ENCODE measurements at regions not wholly inside any gene's neighbourhood (a gene's known extent, or its start where the extent isn't known, plus 50 kb on each side); places are given as distances from the start of the nearest gene placed in this dataset.

- ChIA-PET CTCF (no interaction called here), POLR2A (no interaction called here)
- Mint-ChIP-seq H3K36me3 (no peaks in the 10 kb centered on the region), H3K4me1 (ENCODE audit: low read depth) (no peaks in the 10 kb centered on the region), H3K27me3 (no peaks in the 10 kb centered on the region), H3K4me3 (no peak overlapping the region), H3K27ac (no peak overlapping the region), H3K9me3 (peaks cover 20% of the 10 kb centered on the region)
- intact Hi-C loops (cut with micrococcal nuclease) = no loop called here
- no peak for DNase-seq
Observed at GRCh38 chr5:103902893-103903292, 340.3 kb upstream of the NUDT12 start.

GRCh38 chr5:103901885-103902284 lies 339.3 kb upstream of the NUDT12 start:
- intact Hi-C loops (cut with micrococcal nuclease) = no loop called here
- no peak overlapping the region for H3K27ac Mint-ChIP-seq
- POLR2A ChIA-PET = no interaction called here
- CTCF ChIA-PET = no interaction called here
- no peaks in the 10 kb centered on the region for H3K4me1 Mint-ChIP-seq (ENCODE audit: low read depth)
- H3K4me3 Mint-ChIP-seq = no peak overlapping the region
- peaks cover 20% of the 10 kb centered on the region for H3K9me3 Mint-ChIP-seq
- no peak for DNase-seq
- no peaks in the 10 kb centered on the region for H3K36me3 Mint-ChIP-seq
- H3K27me3 Mint-ChIP-seq = no peaks in the 10 kb centered on the region

- Mint-ChIP-seq H3K9me3 (peaks cover 10% of the 10 kb centered on the region), H3K27me3 (no peaks in the 10 kb centered on the region), H3K4me1 (ENCODE audit: low read depth) (no peaks in the 10 kb centered on the region), H3K4me3 (no peak overlapping the region), H3K36me3 (no peaks in the 10 kb centered on the region), H3K27ac (no peak overlapping the region)
- intact Hi-C loops (cut with micrococcal nuclease) = no loop called here
- DNase-seq = no peak
- POLR2A ChIA-PET = no interaction called here
- CTCF ChIA-PET = no interaction called here
Observed at GRCh38 chr5:103896593-103896992, 334.0 kb upstream of the NUDT12 start.

- Mint-ChIP-seq H3K4me3 (no peak overlapping the region), H3K27ac (no peak overlapping the region), H3K36me3 (no peaks in the 10 kb centered on the region), H3K27me3 (no peaks in the 10 kb centered on the region), H3K9me3 (peaks cover 3% of the 10 kb centered on the region), H3K4me1 (ENCODE audit: low read depth) (no peaks in the 10 kb centered on the region)
- intact Hi-C loops (cut with micrococcal nuclease) = no loop called here
- ChIA-PET CTCF (no interaction called here), POLR2A (no interaction called here)
- DNase-seq = no peak
Observed at GRCh38 chr5:103895738-103896137, 333.1 kb upstream of the NUDT12 start.

GRCh38 chr5:103894882-103895281 lies 332.3 kb upstream of the NUDT12 start:
- ChIA-PET CTCF (no interaction called here), POLR2A (no interaction called here)
- H3K36me3 Mint-ChIP-seq = no peaks in the 10 kb centered on the region

GRCh38 chr5:103891151-103891550 lies 328.6 kb upstream of the NUDT12 start:
- no peak for DNase-seq
- Mint-ChIP-seq H3K27me3 (no peaks in the 10 kb centered on the region), H3K4me3 (no peak overlapping the region), H3K27ac (no peak overlapping the region), H3K9me3 (no peaks in the 10 kb centered on the region), H3K36me3 (no peaks in the 10 kb centered on the region), H3K4me1 (ENCODE audit: low read depth) (no peaks in the 10 kb centered on the region)
- ChIA-PET POLR2A (no interaction called here), CTCF (no interaction called here)
- intact Hi-C loops (cut with micrococcal nuclease) = no loop called here

More at GRCh38 chr5:103894882-103895281, 332.3 kb upstream of the NUDT12 start:
- H3K4me3 Mint-ChIP-seq = no peak overlapping the region
- peaks cover under 1% of the 10 kb centered on the region for H3K9me3 Mint-ChIP-seq
- H3K27ac Mint-ChIP-seq = no peak overlapping the region
- H3K4me1 Mint-ChIP-seq (ENCODE audit: low read depth) = no peaks in the 10 kb centered on the region
- intact Hi-C loops (cut with micrococcal nuclease) = no loop called here
- DNase-seq = no peak
- no peaks in the 10 kb centered on the region for H3K27me3 Mint-ChIP-seq

GRCh38 chr5:103890313-103890712 lies 327.7 kb upstream of the NUDT12 start:
- no peak for DNase-seq
- intact Hi-C loops (cut with micrococcal nuclease) = no loop called here
- ChIA-PET CTCF (no interaction called here), POLR2A (no interaction called here)
- H3K4me3 Mint-ChIP-seq = no peak overlapping the region
- H3K36me3 Mint-ChIP-seq = no peaks in the 10 kb centered on the region
- H3K27ac Mint-ChIP-seq = no peak overlapping the region
- no peaks in the 10 kb centered on the region for H3K4me1 Mint-ChIP-seq (ENCODE audit: low read depth)
- H3K27me3 Mint-ChIP-seq = no peaks in the 10 kb centered on the region
- no peaks in the 10 kb centered on the region for H3K9me3 Mint-ChIP-seq

- no peak for DNase-seq
- ChIA-PET POLR2A (no interaction called here), CTCF (no interaction called here)
- Mint-ChIP-seq H3K27me3 (no peaks in the 10 kb centered on the region), H3K36me3 (no peaks in the 10 kb centered on the region), H3K4me3 (no peak overlapping the region), H3K27ac (no peak overlapping the region), H3K9me3 (no peaks in the 10 kb centered on the region), H3K4me1 (ENCODE audit: low read depth) (no peaks in the 10 kb centered on the region)
- intact Hi-C loops (cut with micrococcal nuclease) = no loop called here
Observed at GRCh38 chr5:103889500-103890209, 327.1 kb upstream of the NUDT12 start.

- CTCF ChIA-PET = no interaction called here
- no peak for DNase-seq
- Mint-ChIP-seq H3K36me3 (no peaks in the 10 kb centered on the region), H3K4me1 (ENCODE audit: low read depth) (no peaks in the 10 kb centered on the region), H3K27ac (no peak overlapping the region), H3K9me3 (peaks cover 3% of the 10 kb centered on the region), H3K27me3 (no peaks in the 10 kb centered on the region), H3K4me3 (no peak overlapping the region)
- POLR2A ChIA-PET = no interaction called here
- intact Hi-C loops (cut with micrococcal nuclease) = no loop called here
Observed at GRCh38 chr5:103886826-103887225, 324.2 kb upstream of the NUDT12 start.

- no peaks in the 10 kb centered on the region for H3K4me1 Mint-ChIP-seq (ENCODE audit: low read depth)
- no peaks in the 10 kb centered on the region for H3K36me3 Mint-ChIP-seq
- H3K4me3 Mint-ChIP-seq = no peak overlapping the region
- ChIA-PET POLR2A (no interaction called here), CTCF (no interaction called here)
- no peaks in the 10 kb centered on the region for H3K27me3 Mint-ChIP-seq
- no peak overlapping the region for H3K27ac Mint-ChIP-seq
- intact Hi-C loops (cut with micrococcal nuclease) = no loop called here
- no peak for DNase-seq
- peaks cover 3% of the 10 kb centered on the region for H3K9me3 Mint-ChIP-seq
Observed at GRCh38 chr5:103883143-103883542, 320.6 kb upstream of the NUDT12 start.

- Mint-ChIP-seq H3K27ac (no peak overlapping the region), H3K27me3 (no peaks in the 10 kb centered on the region), H3K36me3 (no peaks in the 10 kb centered on the region), H3K4me1 (ENCODE audit: low read depth) (no peaks in the 10 kb centered on the region), H3K4me3 (no peak overlapping the region), H3K9me3 (peaks cover 3% of the 10 kb centered on the region)
- no peak for DNase-seq
- intact Hi-C loops (cut with micrococcal nuclease) = no loop called here
- CTCF ChIA-PET = interaction anchor here (0.6 kb wide), 1 partner anchor 14 kb away, joined by 3 read pairs; no protein-coding TSS in a partner anchor
- POLR2A ChIA-PET = no interaction called here
Observed at GRCh38 chr5:103881560-103881959, 319.0 kb upstream of the NUDT12 start.

- Mint-ChIP-seq H3K27me3 (no peaks in the 10 kb centered on the region), H3K27ac (no peak overlapping the region), H3K4me3 (no peak overlapping the region), H3K36me3 (no peaks in the 10 kb centered on the region), H3K4me1 (ENCODE audit: low read depth) (no peaks in the 10 kb centered on the region), H3K9me3 (no peaks in the 10 kb centered on the region)
- CTCF ChIA-PET = interaction anchor here (0.6 kb wide), 1 partner anchor 14 kb away, joined by 3 read pairs; no protein-coding TSS in a partner anchor
- intact Hi-C loops (cut with micrococcal nuclease) = no loop called here
- POLR2A ChIA-PET = no interaction called here
- no peak for DNase-seq
Observed at GRCh38 chr5:103867857-103868598, 305.4 kb upstream of the NUDT12 start.

- Mint-ChIP-seq H3K4me1 (ENCODE audit: low read depth) (no peaks in the 10 kb centered on the region), H3K9me3 (no peaks in the 10 kb centered on the region), H3K4me3 (no peak overlapping the region), H3K27me3 (no peaks in the 10 kb centered on the region), H3K27ac (no peak overlapping the region), H3K36me3 (no peaks in the 10 kb centered on the region)
- ChIA-PET POLR2A (no interaction called here), CTCF (no interaction called here)
- DNase-seq = no peak
- intact Hi-C loops (cut with micrococcal nuclease) = no loop called here
Observed at GRCh38 chr5:103866169-103866568, 303.6 kb upstream of the NUDT12 start.

All from activated CD4-positive, alpha-beta memory T cell treated with anti-CD3 and anti-CD28 coated beads for 36 hours (primary cell).